Posterior vena cava (tissue), 2 donors: ENCODE measurements at regions not wholly inside any gene's neighbourhood (a gene's known extent, or its start where the extent isn't known, plus 50 kb on each side); places are given as distances from the start of the nearest gene placed in this dataset.
"Not testable (repeated sequence)": the region's sequence is repeated elsewhere in the genome, so short reads cannot be mapped to it uniquely, and the experiment has no call there.

ENCODE experiments used
- DNase-seq: peaks from one replicate; pipeline ENCODE4 v3.0.0-alpha.2; 2020; ENCODE audit warnings: low spot score
- intact Hi-C, 2 donors: fragments of 100-400 bp; cut with DNase I; formaldehyde crosslinking; loops; one replicate each; pipeline versions ENCODE4 v1.14.1 to v1.14.2; 2022 to 2023
- donor health status: DM: yes; HTN: yes; CAD: no.
- donor health status: DM: yes; HTN: yes; CAD: no.

DNA sequence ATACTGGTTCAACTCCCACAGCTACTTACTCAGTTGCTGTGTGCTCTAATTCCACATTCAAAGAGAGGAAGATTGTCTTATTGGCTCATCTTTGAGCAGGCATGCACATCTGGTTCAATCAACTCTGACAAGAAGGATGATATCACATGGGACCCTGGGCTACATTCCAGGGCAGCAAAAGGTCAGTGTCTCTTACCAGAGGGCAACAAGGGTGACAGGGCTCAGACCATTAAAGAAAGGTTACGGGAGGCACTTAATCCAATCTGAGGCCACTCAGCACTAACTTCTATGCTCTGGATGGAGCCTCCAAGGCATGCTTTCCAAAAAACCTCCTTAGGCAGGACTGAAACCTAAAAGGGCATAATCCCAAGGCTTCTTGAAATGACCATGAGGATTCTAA lies 549.4 kb upstream of the API5 start:
- intact Hi-C loops: no loop called here
- DNase-seq: no peak

DNA sequence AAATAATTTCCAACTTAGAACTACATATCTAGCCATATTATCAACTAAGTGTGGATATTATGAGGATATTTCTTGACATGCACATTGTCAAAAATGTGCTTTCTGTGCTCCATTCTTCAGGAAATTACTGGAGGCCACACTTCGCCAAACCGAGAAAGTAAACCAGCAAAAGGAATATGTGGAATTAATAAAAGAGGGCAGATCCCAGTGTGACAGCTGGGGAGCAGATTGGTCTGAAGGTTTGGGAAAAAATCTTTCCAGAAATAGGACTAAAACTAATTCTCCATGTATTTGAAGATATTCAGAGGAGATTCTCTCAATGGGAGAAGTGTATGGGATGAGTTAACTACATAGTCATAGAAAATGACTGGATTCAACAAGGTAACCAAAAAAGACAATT lies 546.9 kb upstream of the API5 start:
- intact Hi-C loops: no loop called here
- no peak for DNase-seq

DNA sequence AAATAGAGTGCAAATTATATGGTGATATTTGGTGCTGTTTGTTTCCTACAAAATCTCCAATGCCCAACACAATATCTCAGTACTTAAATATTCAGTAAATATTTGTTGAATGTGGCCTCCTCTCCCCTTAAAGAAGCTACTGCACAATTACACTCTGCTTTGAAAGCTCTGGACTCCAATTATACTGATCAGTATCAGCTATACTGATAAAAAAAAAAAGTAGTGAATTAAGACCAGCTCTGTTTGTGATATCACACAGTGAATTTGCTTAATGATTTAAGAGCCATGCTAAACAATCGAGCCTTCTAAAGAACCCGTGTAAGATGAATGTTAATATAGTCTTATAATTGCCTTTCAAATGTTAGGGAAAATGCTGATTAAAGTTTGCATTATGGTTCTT lies 543.2 kb upstream of the API5 start:
- intact Hi-C loops: no loop called here
- no peak for DNase-seq

DNA sequence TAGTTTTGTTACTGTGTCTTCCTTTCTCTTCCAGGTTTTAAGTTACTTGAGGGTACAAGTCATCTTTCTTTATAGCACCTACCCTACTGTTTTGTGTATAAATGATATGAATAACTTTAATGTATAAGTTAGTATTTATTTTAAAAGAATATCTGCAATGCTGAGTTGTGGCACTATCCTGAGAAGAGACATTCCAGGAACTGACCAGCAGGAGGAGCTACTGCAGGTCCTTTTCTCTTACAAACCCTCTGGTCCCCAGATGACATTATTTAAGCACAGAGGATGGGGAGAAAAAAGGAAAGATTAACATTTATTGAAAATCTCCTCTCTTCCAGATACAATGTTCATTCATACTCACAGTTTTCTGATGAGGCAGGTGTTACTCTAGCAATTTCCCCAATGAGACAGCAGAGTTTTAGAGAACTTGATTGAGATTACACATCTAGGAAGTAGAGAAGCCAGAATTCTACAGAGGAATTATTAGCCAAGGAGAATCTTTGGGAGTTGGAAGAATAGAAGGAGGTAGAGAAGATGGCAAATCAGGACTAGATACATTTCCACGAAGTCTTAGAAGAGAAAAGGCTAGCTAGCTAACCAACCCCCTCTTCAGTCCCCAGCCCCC lies 541.2 kb upstream of the API5 start:
- intact Hi-C loops: no loop called here
- no peak for DNase-seq

DNA sequence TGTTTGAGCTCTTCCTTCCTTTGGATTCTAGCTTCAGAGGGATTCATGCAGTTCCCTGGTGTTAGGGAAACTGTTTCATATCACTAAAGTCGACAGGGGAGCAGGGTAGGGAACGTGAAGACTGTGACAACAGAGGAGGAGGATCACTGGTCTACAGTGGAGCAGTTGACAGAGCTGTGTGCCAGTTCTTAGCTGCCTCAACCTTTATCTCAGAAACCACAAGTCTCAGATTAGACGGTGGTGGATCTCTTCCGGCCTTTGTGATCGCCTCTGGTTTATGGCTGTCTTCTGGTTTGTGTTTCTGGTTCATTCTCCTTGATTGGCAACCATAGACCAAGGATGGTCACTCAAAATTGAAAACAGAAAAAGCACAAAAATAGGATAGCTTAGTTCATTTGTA lies 538.9 kb upstream of the API5 start:
- DNase-seq: no peak
- intact Hi-C loops: no loop called here

DNA sequence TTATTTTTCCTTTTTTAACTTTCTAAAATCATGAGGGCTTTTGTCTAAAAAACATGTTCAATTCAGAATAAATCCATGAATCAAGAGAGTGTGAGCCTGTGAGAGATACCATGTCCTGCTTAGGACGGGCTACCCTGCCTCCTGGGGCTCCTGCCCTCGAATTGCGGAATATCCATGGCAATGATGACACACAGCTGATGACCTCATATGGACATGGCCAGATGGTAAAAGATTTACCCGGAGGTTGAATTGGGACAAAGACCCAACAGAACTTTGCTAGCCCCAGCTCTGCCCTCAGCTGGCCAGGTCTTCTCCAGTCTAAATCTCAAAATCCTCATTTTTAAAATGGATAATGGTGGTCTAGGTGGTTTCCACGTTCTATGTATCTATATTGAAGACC lies 538.1 kb upstream of the API5 start:
- intact Hi-C loops: no loop called here
- no peak for DNase-seq

DNA sequence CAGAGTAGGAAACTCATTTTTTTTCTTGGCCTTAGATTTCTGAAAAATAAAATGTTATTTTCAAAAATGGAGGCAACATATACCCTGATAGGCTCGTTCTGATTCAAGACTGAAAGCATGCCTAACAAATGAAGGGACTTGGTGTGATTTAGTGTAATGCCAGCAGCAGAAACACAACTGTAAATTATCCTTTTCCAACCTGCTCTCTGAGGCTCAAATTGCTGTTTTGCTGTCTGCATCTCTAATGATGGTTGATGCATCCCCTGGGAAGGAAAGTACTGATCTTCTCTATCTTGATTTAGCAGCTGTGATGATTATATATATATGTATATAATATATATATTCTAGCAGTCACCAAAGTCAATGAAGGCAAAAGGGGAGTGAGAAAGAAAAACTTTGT lies 537.2 kb upstream of the API5 start:
- no peak for DNase-seq
- intact Hi-C loops: no loop called here

DNA sequence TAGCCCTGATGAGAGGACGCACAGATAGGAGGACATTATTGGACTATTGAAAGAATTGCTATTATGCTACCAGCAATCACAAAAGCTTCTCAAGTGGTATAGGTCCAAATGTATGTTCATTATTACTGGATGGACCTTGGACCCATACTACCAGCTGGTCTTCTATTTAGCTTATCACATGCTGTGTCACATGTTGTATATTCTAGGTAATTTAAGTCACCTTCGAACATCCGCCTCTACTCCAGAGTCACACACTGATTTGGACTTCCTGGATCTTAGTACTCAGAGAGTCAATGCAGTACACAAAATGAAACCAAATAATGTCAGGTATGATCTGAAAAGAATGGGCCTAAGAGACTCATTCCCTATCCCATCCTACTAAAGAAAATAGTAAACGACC lies 534.0 kb upstream of the API5 start:
- no peak for DNase-seq
- intact Hi-C loops: no loop called here

DNA sequence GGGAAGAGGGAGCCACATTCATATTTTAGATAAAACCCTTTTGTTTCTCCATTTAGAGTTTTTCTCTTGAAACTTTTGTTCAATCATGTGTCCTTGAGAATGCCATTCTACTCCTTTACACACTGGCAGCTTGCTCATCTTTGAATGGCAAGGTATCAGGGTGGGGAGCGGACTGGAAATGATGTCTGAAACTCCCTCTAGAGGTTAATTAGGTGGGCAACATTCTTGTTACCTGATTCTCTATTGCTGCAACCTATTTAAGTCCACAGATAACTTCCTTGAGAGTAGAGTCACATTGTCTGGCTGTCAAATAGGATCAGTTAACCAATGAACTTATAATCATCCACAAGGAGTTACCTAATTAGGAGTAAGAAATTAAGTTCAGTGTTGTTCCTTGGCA lies 533.6 kb upstream of the API5 start:
- intact Hi-C loops: no loop called here
- DNase-seq: no peak

DNA sequence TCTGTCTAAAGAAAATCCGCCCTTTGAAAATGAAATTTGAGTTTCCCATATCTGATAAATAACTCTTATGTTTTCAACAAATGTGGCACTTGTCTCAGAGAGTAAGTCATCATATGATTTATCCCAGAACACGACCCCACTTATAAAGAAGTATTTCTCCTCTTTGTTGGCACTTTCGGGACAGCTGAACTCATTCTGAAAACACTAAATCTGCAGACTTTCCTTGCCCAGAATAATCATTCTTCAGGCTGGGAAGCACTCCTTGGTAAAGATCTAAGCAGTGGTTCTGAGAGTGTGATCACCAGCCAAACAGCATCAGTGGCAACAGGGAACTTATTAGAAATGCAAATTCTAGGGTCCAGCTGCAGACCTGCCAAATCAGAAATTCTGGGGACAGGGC lies 532.2 kb upstream of the API5 start:
- no peak for DNase-seq
- intact Hi-C loops: no loop called here

DNA sequence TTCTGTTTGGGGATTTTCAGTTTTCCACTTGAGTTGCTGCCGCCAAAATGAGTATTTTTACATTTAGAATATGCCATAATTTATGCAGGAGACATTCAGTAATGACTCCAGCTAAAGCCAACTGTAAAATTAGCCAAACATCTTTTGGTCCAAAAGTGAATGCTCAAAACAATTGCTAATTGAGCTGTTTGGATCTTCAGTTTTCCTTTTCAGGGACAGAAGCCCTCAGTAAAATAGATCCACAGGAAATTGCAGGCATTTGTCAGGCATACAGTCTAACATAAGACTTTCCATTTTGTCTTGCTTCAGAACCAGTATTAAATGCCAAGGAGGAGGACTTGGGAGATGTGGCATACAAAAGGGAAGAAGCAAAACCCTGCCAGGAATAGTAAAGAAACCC lies 524.8 kb upstream of the API5 start:
- DNase-seq: no peak
- intact Hi-C loops: no loop called here

DNA sequence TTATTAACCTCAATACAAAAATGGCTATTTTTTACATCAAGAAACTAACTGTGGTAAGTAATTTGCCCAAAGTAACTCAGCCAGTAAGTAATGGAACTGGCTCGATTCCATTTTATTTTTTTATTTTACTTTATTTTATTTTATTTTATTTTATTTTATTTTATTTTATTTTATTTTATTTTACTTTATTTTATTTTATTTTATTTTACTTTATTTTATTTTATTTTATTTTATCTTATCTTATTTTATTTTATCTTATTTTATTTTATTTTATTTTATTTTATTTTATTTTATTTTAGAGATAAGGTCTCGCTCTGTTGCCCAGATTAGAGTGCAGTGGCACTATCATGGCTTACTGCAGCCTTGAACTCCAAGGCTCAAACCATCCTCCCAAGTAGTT lies 516.3 kb upstream of the API5 start:
- DNase-seq, intact Hi-C loops: not testable (repeated sequence)

DNA sequence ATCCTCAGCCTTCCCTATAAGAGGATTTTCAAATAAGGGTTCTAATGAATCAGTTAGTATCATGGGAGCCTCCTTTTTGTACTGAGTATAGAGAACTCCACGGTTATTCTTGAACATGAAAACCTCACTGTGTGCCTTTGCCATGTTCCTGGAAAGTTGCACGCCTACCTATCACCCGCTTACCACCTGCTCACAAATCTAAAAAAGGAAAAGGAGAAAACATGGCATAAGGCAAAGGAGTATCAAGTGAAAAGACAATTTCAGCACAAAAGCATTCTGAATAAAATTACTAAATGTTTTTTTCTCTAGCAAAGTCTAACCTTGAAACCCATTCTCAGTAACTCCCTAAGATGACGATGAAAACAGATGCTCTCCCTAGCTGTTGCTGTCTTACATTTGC lies 511.8 kb upstream of the API5 start:
- intact Hi-C loops: no loop called here
- no peak for DNase-seq

DNA sequence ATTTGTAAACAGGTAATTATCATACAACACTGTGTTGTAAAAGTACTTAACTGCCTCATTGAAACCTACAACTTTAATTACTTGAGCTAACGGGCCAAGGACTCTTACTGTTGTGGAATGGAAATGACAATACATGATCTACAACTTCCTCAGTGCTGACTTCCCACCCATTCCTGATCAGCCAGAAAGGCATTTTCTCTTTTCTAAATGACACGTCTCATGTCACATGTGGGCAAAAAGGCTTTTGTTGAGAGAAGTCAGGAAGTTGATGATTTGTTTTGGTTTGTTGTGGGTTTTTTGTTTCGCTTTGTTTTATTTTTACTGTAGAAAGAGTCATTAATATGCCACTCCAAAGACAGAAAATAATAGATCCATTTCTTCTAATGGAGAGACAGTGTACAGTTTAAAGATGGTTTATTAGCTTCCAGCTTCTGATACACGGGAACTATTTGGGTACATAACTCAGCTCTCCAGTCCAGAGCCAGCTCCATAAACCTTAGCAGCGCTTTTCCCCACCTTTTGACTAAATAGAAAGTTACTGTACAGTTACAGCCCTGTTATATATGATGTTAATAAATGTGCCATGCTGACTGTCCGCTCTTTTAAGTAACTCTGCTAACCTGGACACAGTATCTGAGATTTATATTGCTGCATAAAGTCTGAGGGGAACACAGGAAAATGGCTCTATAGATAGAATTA lies 509.4 kb upstream of the API5 start:
- DNase-seq: no peak
- intact Hi-C loops: no loop called here

DNA sequence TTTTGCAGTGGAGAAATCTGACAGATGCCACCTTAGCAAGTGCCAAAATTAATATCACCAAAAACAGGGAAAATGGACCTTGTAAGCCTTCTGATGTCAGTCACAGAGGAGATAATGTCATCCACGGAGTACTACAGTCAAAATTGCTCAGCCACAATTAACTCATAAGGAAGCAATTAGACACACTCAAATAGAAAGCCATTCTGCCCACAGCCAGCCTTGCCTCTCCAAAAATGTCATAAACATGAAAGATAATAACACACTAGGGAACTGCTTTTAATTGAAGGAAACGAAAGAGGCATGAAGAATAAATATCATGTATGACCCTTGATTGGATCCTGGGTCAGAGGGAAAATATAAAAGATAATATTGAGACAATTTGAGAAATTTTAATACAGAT lies 505.6 kb upstream of the API5 start:
- DNase-seq: no peak
- intact Hi-C loops: no loop called here

DNA sequence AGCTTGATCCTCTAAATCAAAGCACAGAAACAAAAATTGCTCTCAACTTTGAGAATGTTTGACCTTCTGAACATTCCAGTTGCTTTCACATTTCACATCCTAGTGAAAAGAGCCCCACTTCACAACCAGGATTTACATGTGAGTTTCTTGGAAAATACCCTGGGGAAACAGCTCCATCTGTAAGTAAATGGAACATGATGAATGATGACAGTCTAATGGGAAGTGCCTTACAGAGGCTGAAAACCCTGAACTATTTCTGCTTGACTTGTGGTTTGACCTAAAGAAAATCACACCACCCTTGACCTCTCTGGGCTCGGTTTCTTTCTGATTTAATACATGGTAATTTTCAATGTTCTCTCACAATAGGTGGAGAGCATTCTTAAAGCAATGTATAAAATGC lies 499.4 kb upstream of the API5 start:
- intact Hi-C loops: no loop called here
- no peak for DNase-seq

DNA sequence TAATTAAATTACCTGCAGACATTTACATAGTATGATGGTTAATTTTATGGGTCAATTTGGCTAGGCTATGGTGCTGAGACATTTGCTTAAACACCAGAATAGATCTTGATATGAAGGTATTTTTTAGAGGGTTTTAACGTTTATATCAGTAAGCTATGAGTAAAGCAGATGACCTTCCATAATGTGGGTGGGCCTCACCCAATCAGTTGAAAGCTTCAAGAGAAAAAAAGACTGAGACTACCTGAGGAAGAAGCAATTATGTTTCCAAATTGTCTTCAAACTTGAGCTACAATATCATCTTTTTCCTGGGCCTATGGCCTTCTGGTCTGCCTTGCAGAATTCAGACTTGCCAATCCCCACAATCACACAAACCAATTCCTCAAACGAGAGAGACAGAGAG lies 498.8 kb upstream of the API5 start:
- intact Hi-C loops: no loop called here

DNA sequence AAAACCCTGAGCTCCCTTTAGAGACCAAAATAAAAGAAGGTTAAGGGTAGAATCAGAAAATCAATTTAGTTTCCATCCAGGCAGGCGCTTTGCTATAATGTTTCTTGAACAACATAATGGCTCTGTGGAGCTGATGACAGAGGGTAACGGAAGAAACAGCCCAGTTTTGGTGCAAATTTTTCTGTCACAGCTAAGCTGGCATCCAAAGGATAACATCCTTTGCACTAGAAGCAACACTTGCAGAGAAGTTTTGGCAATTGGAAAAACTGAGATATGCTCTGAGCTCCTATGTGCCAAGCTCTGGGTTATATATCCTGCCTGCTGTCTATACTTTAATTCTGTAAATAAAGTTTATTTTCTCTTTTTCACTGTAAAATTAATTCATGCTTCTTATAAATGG lies 495.3 kb upstream of the API5 start:
- intact Hi-C loops: no loop called here
- no peak for DNase-seq

More for the DNA sequence above, 498.8 kb upstream of the API5 start:
- no peak for DNase-seq

DNA sequence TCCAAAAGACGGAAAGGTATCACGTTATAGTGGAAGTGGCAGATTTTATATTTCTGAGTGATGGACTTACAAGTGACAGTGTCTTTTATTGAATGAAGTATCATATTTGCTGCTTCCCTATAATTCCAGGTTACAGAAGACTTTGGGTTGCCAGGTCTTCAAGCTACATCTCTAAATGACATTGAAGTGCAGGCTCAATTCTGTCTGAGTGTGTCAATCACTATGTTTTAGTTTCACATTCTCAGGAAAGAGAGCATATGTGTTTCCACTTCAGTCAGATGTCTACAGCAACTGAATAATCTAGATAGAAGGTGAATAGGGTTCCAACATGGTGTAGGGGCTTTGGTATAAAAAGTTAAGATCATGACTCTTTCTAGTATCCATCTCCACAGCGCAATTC lies 492.7 kb upstream of the API5 start:
- no peak for DNase-seq
- intact Hi-C loops: no loop called here

DNA sequence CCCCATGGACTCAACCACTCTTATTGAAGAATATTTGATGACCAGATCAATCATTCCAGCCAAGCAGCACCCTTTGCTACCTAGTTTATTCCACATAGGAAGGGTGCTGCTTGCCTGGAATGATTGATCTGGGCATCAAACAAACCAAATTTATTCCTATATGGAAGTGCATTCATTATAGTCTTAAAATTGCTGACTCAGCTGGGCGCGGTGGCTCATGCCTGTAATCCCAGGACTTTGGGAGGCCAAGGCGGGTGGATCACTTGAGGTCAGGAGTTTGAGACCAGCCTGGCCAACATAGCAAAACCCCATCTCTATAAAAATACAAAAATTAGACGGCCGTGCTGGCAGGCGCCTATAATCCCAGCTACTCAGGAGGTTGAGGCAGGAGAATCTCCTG lies 489.6 kb upstream of the API5 start:
- DNase-seq, intact Hi-C loops: not testable (repeated sequence)

DNA sequence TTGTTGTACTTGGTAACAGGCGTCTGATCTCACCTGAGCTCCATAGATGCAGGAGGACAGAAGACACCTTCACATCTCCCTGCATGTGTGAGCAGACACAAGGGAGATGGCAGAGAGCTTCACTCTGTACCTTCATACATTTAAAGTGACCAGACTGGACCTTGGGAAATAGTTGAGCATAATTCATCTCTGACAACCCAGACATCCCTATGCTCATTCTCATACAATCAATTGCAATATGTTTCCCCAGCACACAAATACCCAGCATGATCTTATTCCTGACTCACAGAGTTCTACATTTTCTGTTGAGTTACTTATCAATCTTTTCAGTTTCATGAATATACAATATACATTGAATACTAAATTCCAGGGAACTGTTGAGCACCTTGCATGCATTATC lies 488.2 kb upstream of the API5 start:
- no peak for DNase-seq
- intact Hi-C loops: no loop called here

DNA sequence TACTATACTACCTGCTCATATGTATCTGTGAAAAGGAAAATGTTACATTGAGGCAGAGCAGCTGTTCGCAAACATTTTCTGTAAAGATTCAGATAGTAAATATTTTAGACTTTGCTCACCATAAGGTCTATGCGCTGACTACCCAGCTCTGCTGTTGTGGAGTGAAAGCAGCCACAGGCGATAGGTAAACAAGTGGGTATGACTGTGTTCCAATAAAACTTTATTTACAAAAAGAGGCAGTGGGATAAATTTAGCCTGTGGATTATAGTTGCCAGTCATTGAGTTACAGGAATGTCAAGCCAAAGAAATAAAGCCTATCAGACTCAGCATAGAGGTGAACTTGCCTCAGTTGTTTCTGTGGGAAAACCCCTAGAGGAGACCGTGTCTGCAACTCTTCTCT lies 487.7 kb upstream of the API5 start:
- intact Hi-C loops: no loop called here
- no peak for DNase-seq
